WTC11 (cell line): ENCODE measurements at regions not wholly inside any gene's neighbourhood (a gene's known extent, or its start where the extent isn't known, plus 50 kb on each side); places are given as distances from the start of the nearest gene placed in this dataset.

Experiments
- ATAC-seq: fragments of 200-7000 bp; cut with Tn5 transposase; 2 replicates; pipeline ENCODE4 v1.10.0; 2021; ENCODE audit warnings: mild to moderate bottlenecking, moderate library complexity
- CTCF ChIA-PET: fragments of 300-600 bp; sonication (Branson Sonifier 250); formaldehyde crosslinking; loops from one replicate; lab custom pipeline; 2021; ENCODE audit warnings: antibody characterized with exemption; lab: Charles Lee
- POLR2A ChIA-PET: fragments of 350-600 bp; sonication (Branson Sonifier 250); formaldehyde crosslinking; loops from one replicate; lab custom pipeline; 2021; ENCODE audit warnings: antibody characterized with exemption; lab: Charles Lee
- DNase-seq: peaks from one replicate; pipeline ENCODE4 v3.0.0; 2021; ENCODE audit warnings: low spot score
- H3K27ac Mint-ChIP-seq: 2 replicates; pipeline ENCODE4 v1.8.0; 2021; ENCODE audit warnings: mixed read lengths
- H3K27me3 Mint-ChIP-seq: 2 replicates; pipeline ENCODE4 v1.8.0; 2021; ENCODE audit warnings: low read depth, mild to moderate bottlenecking, moderate library complexity, mixed read lengths
- H3K36me3 Mint-ChIP-seq: 2 replicates; pipeline ENCODE4 v1.8.0; 2021; ENCODE audit warnings: mixed read lengths
- H3K4me1 Mint-ChIP-seq: 2 replicates; pipeline ENCODE4 v1.8.0; 2022; ENCODE audit warnings: mixed read lengths
- H3K4me3 Mint-ChIP-seq: 2 replicates; pipeline ENCODE4 v1.8.0; 2021; ENCODE audit warnings: mild to moderate bottlenecking, moderate library complexity, mixed read lengths
- H3K9me3 Mint-ChIP-seq: 2 replicates; pipeline ENCODE4 v1.8.0; 2021; ENCODE audit warnings: mixed read lengths
- ATF3 ChIP-seq: sonication (generic); formaldehyde crosslinking; conservative IDR thresholded peaks from 2 replicates; pipeline ENCODE4 v1.8.1; 2022; ENCODE audit warnings: mild to moderate bottlenecking, missing genetic modification reagents
- CDX4 ChIP-seq: fragments of 250-450 bp; sonication (Bioruptor Pico); IDR thresholded peaks from 2 replicates; pipeline ENCODE4 v1.9.0; 2021; ENCODE audit warnings: moderate library complexity, mild to moderate bottlenecking, inconsistent platforms, borderline replicate concordance
- E2F4 ChIP-seq: sonication (generic); formaldehyde crosslinking; IDR thresholded peaks from 2 replicates; pipeline ENCODE4 v1.8.1; 2022; ENCODE audit warnings: low read depth, mild to moderate bottlenecking, moderate library complexity, missing genetic modification reagents, borderline replicate concordance
- E2F5 ChIP-seq: sonication (generic); formaldehyde crosslinking; IDR thresholded peaks from 2 replicates; pipeline ENCODE4 v1.8.1; 2022; ENCODE audit warnings: mild to moderate bottlenecking, moderate library complexity, missing genetic modification reagents
- ELF4 ChIP-seq: sonication (generic); formaldehyde crosslinking; IDR thresholded peaks from 2 replicates; pipeline ENCODE4 v1.8.1; 2022; ENCODE audit warnings: low read depth, mild to moderate bottlenecking, moderate library complexity, missing genetic modification reagents
- EMX1 ChIP-seq: fragments of 250-450 bp; sonication (Bioruptor Pico); IDR thresholded peaks from 2 replicates; pipeline ENCODE4 v1.8.0; 2021; ENCODE audit warnings: mild to moderate bottlenecking
- ERG ChIP-seq: fragments of 250-450 bp; sonication (Bioruptor Pico); IDR thresholded peaks from 2 replicates; pipeline ENCODE4 v1.8.0; 2021; ENCODE audit warnings: mild to moderate bottlenecking
- ESRRA ChIP-seq: sonication (generic); formaldehyde crosslinking; IDR thresholded peaks from 2 replicates; pipeline ENCODE4 v1.8.1; 2022; ENCODE audit warnings: mild to moderate bottlenecking, missing genetic modification reagents, borderline replicate concordance
- FOXJ3 ChIP-seq: sonication (generic); formaldehyde crosslinking; IDR thresholded peaks from 2 replicates; pipeline ENCODE4 v1.9.0; 2021; ENCODE audit warnings: missing genetic modification reagents, mild to moderate bottlenecking, borderline replicate concordance
- FOXK1 ChIP-seq: sonication (generic); formaldehyde crosslinking; IDR thresholded peaks from 2 replicates; pipeline ENCODE4 v1.8.0; 2022; ENCODE audit warnings: mild to moderate bottlenecking, moderate library complexity, missing genetic modification reagents
- JUN ChIP-seq: sonication (generic); formaldehyde crosslinking; IDR thresholded peaks from 2 replicates; pipeline ENCODE4 v1.8.0; 2023; ENCODE audit warnings: mild to moderate bottlenecking, missing genetic modification reagents
- MLX ChIP-seq: sonication (generic); formaldehyde crosslinking; IDR thresholded peaks from 2 replicates; pipeline ENCODE4 v1.8.1; 2023; ENCODE audit warnings: mild to moderate bottlenecking, missing genetic modification reagents, moderate library complexity
- MXD4 ChIP-seq: fragments of 250-450 bp; sonication (Bioruptor Pico); IDR thresholded peaks from 2 replicates; pipeline ENCODE4 v1.8.0; 2021; ENCODE audit warnings: mild to moderate bottlenecking, moderate library complexity, borderline replicate concordance
- MYBL2 ChIP-seq: sonication (generic); formaldehyde crosslinking; IDR thresholded peaks from 2 replicates; pipeline ENCODE4 v1.8.1; 2023; ENCODE audit warnings: mild to moderate bottlenecking, moderate library complexity, missing genetic modification reagents
- RELA ChIP-seq: sonication (generic); formaldehyde crosslinking; IDR thresholded peaks from 2 replicates; pipeline ENCODE4 v1.8.1; 2022; ENCODE audit warnings: missing genetic modification reagents, mild to moderate bottlenecking, borderline replicate concordance
- SMAD3 ChIP-seq: sonication (generic); formaldehyde crosslinking; IDR thresholded peaks from 2 replicates; pipeline ENCODE4 v1.8.0; 2022; ENCODE audit warnings: missing genetic modification reagents, mild to moderate bottlenecking, borderline replicate concordance
- SP1 ChIP-seq: sonication (generic); formaldehyde crosslinking; conservative IDR thresholded peaks from 2 replicates; pipeline ENCODE4 v1.8.1; 2022; ENCODE audit warnings: missing genetic modification reagents
- TEAD4 ChIP-seq: sonication (generic); formaldehyde crosslinking; IDR thresholded peaks from 2 replicates; pipeline ENCODE4 v1.8.0; 2022; ENCODE audit warnings: mild to moderate bottlenecking, missing genetic modification reagents
- TP53 ChIP-seq: sonication (generic); formaldehyde crosslinking; IDR thresholded peaks from 2 replicates; pipeline ENCODE4 v1.8.1; 2023; ENCODE audit warnings: mild to moderate bottlenecking, missing genetic modification reagents
- ZNF121 ChIP-seq: sonication (generic); formaldehyde crosslinking; IDR thresholded peaks from 2 replicates; pipeline ENCODE4 v1.8.0; 2023; ENCODE audit warnings: missing genetic modification reagents
- ZNF232 ChIP-seq: sonication (generic); formaldehyde crosslinking; IDR thresholded peaks from 2 replicates; pipeline ENCODE4 v1.8.0; 2022; ENCODE audit warnings: mild to moderate bottlenecking, missing genetic modification reagents
- ZNF416 ChIP-seq: fragments of 250-450 bp; sonication (Bioruptor Pico); IDR thresholded peaks from 2 replicates; pipeline ENCODE4 v1.9.0; 2021; ENCODE audit warnings: mild to moderate bottlenecking, inconsistent platforms
- ZNF423 ChIP-seq: fragments of 250-450 bp; sonication (Bioruptor Pico); IDR thresholded peaks from 2 replicates; pipeline ENCODE4 v2.1.2; 2022; ENCODE audit warnings: mild to moderate bottlenecking, moderate library complexity
- ZNF671 ChIP-seq: fragments of 250-450 bp; sonication (Bioruptor Pico); IDR thresholded peaks from 2 replicates; pipeline ENCODE4 v1.8.0; 2021; ENCODE audit warnings: mild to moderate bottlenecking
- ZSCAN18 ChIP-seq: fragments of 250-450 bp; sonication (Bioruptor Pico); IDR thresholded peaks from 2 replicates; pipeline ENCODE4 v2.1.2; 2022; ENCODE audit warnings: mild to moderate bottlenecking, moderate library complexity

GRCh38 chr2:8606226-8606625 lies 75.6 kb upstream of the ID2 start:
- H3K4me1 Mint-ChIP-seq, result peaks cover 13% of the 10 kb centered on the region
- 0 out of 2 replicates have a peak, but pooled peaks cover 2% of the 10 kb centered on the region for H3K36me3 Mint-ChIP-seq
- peaks cover 7% of the 10 kb centered on the region; the same call in 1 of the 2 replicates for H3K27me3 Mint-ChIP-seq
- DNase-seq (no peak), ATAC-seq (no peak)
- H3K9me3 Mint-ChIP-seq, result peaks cover 11% of the 10 kb centered on the region
- TF ChIP-seq CDX4 (CRISPR knock-in tag) (no peak), TP53 (CRISPR knock-in tag) (no peak), ATF3 (CRISPR knock-in tag) (no peak), ZNF423 (no peak), ELF4 (no peak), JUN (CRISPR knock-in tag) (no peak), ZSCAN18 (CRISPR knock-in tag) (no peak), MYBL2 (CRISPR knock-in tag) (no peak), MXD4 (no peak), RELA (CRISPR knock-in tag) (no peak), MLX (CRISPR knock-in tag) (no peak), E2F5 (CRISPR knock-in tag) (no peak), FOXK1 (CRISPR knock-in tag) (no peak), FOXJ3 (CRISPR knock-in tag) (no peak)
- ChIA-PET CTCF (no interaction called here), POLR2A (no interaction called here)
- H3K27ac Mint-ChIP-seq, result no peak overlapping the region
- no peak overlapping the region for H3K4me3 Mint-ChIP-seq

GRCh38 chr2:8606649-8607550 lies 75.0 kb upstream of the ID2 start:
- H3K9me3 Mint-ChIP-seq, result peaks cover 11% of the 10 kb centered on the region
- H3K4me3 Mint-ChIP-seq, result no peak overlapping the region
- TF ChIP-seq SMAD3 (CRISPR knock-in tag) (no peak), TEAD4 (CRISPR knock-in tag) (no peak), ZNF416 (CRISPR knock-in tag) (no peak), FOXK1 (CRISPR knock-in tag) (no peak), EMX1 (CRISPR knock-in tag) (no peak), MLX (CRISPR knock-in tag) (no peak), SP1 (CRISPR knock-in tag) (no peak), ESRRA (no peak), ZNF232 (no peak), ZNF423 (no peak), JUN (CRISPR knock-in tag) (no peak), ZNF121 (CRISPR knock-in tag) (no peak), E2F4 (CRISPR knock-in tag) (no peak), MYBL2 (CRISPR knock-in tag) (no peak), FOXJ3 (CRISPR knock-in tag) (no peak), ZNF671 (CRISPR knock-in tag) (no peak), ERG (no peak)
- peaks cover 7% of the 10 kb centered on the region; the same call in 1 of the 2 replicates for H3K27me3 Mint-ChIP-seq
- peaks cover 13% of the 10 kb centered on the region for H3K4me1 Mint-ChIP-seq
- ATAC-seq (no peak), DNase-seq (no peak)
- CTCF ChIA-PET, result no interaction called here
- POLR2A ChIA-PET, result no interaction called here
- H3K27ac Mint-ChIP-seq, result no peak overlapping the region
- H3K36me3 Mint-ChIP-seq, result 0 out of 2 replicates have a peak, but pooled peaks cover 2% of the 10 kb centered on the region
